ENCODE measurements at regions not wholly inside any gene's neighbourhood (a gene's known extent, or its start where the extent isn't known, plus 50 kb on each side); places are given as distances from the start of the nearest gene placed in this dataset.

DNA sequence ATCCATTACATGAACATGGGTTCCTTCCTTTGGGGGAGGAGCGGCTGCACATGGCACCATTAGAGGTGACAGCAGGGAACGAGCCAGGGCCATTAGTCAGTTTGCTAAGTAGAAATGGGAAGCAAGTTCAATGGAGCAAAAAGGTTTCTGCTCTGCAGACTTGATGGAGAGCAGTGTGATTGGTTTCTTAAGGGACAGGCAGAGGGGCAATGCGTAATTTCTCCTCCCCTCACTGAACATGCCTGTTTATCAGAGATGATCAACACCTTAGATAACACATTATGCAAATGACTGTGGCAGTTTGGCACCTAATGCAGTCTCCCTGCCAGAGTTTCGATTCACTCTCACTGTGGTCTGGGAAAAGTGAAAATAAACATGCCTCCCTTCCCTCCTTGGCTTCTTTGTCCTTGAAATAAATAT, 414.5 kb downstream of the STK39 start:
- no peaks in the 10 kb centered on the region for H3K27me3 ChIP-seq
- no peaks in the 10 kb centered on the region for H3K4me1 ChIP-seq
- no peak for DNase-seq (ENCODE audit: low spot score)
- TF ChIP-seq, protein P1, sequence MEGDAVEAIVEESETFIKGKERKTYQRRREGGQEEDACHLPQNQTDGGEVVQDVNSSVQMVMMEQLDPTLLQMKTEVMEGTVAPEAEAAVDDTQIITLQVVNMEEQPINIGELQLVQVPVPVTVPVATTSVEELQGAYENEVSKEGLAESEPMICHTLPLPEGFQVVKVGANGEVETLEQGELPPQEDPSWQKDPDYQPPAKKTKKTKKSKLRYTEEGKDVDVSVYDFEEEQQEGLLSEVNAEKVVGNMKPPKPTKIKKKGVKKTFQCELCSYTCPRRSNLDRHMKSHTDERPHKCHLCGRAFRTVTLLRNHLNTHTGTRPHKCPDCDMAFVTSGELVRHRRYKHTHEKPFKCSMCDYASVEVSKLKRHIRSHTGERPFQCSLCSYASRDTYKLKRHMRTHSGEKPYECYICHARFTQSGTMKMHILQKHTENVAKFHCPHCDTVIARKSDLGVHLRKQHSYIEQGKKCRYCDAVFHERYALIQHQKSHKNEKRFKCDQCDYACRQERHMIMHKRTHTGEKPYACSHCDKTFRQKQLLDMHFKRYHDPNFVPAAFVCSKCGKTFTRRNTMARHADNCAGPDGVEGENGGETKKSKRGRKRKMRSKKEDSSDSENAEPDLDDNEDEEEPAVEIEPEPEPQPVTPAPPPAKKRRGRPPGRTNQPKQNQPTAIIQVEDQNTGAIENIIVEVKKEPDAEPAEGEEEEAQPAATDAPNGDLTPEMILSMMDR (IDR thresholded peaks at IDR 0.05) = no peak
- H3K9me3 ChIP-seq = no peaks in the 10 kb centered on the region
- no peak overlapping the region for H3K4me3 ChIP-seq
- no peaks in the 10 kb centered on the region for H3K36me3 ChIP-seq
- H3K27ac ChIP-seq = no peak overlapping the region

DNA sequence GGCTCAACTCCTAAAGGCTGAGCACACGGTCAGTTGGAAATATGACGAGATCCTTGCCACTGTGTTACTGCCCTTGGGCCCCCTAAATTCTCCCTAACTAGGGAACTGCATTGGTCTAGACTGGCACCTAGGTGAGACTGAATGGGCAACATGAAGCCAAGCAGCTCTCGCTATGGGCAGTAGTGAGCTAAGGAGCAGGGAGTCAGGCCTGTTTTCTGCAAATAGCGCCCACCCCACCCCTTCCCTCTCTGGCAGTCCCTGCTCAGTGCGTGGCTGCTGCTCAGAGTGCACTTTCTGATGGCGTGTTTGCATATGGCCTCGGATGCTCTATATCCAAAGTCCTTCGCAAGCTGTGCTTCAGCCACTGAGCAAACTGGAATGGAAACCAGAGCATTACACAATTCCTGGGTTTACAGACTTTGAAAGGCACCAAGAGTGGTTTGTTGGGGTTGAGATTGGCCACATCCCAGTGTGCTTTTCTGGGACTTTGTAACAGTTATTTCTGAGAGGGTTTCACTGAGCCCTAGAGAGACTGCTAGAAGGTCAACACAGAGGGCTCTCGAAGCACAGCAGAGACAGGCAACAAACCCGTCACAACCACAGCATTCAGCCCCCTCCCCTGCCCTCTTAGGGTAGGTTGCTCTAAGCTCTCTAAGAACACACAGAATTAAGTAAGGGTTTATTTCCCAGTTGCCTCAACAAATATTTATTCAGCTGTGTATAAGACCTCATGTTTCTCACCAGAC, 419.9 kb downstream of the STK39 start:
- no peak overlapping the region for H3K4me3 ChIP-seq
- H3K27me3 ChIP-seq = no peaks in the 10 kb centered on the region
- H3K4me1 ChIP-seq = no peaks in the 10 kb centered on the region
- DNase-seq (ENCODE audit: low spot score) = no peak
- H3K36me3 ChIP-seq = no peaks in the 10 kb centered on the region
- no peaks in the 10 kb centered on the region for H3K9me3 ChIP-seq
- no peak overlapping the region for H3K27ac ChIP-seq
- TF ChIP-seq, protein P1 (IDR thresholded peaks at IDR 0.05) = no peak

DNA sequence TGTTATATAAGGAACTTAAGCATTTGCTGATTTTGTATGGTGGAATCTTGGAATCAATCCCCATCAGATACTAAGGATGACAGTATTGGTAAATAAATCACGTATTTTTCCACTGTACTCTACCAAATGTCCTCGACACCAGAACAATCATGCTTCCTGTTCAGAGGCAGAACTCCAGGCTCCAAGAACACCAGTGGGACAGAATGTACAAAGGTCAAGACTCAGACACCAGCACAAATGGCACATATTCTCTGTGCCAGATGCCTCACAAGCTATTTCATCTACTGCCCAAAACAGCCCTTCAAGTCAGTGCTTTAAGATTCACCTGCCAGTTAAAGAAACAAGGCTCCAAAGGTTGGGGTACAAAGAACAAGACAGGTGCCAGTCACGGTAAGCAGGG, 420.5 kb downstream of the STK39 start:
- no peak overlapping the region for H3K27ac ChIP-seq
- H3K9me3 ChIP-seq = no peaks in the 10 kb centered on the region
- H3K4me3 ChIP-seq = no peak overlapping the region
- no peaks in the 10 kb centered on the region for H3K36me3 ChIP-seq
- DNase-seq (ENCODE audit: low spot score) = no peak
- H3K27me3 ChIP-seq = no peaks in the 10 kb centered on the region
- H3K4me1 ChIP-seq = no peaks in the 10 kb centered on the region
- TF ChIP-seq, protein P1 (IDR thresholded peaks at IDR 0.05) = no peak

DNA sequence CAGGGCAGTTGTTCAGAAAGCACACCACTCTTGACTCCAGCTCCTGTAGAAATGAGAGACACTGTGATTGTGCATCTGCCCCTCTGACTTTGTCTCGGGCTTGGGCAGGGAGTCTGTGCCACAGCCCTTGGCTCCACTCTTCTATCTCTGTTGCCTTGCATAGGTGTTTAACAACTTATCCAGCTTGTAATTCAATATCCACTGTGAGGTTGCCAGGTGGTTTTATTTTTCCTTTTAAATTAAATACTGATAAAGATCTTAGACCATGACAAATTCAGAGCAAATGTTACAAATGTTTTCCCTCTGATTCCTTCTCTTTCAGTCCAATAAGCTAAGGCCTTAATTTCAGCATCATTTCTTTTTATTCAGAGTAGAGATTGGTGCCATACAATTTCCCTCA, 421.7 kb downstream of the STK39 start:
- Histone ChIP-seq H3K4me3 (no peak overlapping the region), H3K36me3 (no peaks in the 10 kb centered on the region), H3K4me1 (no peaks in the 10 kb centered on the region), H3K27me3 (no peaks in the 10 kb centered on the region), H3K27ac (no peak overlapping the region), H3K9me3 (no peaks in the 10 kb centered on the region)
- DNase-seq (ENCODE audit: low spot score) = no peak
- TF ChIP-seq, protein P1 (IDR thresholded peaks at IDR 0.05) = no peak

DNA sequence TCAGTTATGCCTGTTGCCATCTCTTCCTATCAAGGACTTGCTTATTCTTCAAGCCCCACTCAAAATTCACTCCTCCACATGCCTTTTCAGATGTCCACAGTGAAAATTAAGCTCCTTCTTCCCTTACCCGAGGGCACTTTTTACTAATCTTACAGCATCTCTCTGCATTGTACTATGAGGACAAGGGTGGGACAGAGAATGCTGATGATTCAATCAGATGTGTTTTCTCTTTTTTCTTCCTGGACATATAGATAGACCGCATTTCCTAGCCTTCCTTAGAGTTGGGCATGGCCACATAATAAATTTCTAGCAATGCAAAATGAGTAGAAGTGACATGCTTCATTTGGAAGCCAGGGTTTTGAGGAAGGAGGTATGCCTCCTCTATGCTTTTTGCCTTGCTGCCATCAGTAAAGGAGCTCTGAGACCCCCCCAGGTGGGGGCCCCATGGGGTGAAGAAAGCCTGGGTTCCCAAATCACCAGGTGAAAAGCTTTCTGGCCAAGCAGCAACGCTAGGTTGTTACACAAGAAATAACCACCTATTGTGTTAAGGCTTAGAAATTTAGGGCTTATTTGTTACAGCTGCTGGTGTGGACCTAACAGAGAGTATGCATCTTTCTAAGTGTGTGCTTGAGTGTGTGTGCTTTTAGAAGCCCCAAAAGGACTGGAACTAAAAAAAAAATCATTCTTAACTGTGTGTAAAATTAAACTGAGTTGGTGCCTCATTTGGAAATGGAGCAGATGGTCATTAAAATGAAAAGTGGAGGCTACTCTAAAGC, 424.5 kb downstream of the STK39 start:
- H3K36me3 ChIP-seq = no peaks in the 10 kb centered on the region
- no peaks in the 10 kb centered on the region for H3K9me3 ChIP-seq
- no peaks in the 10 kb centered on the region for H3K27me3 ChIP-seq
- H3K4me3 ChIP-seq = no peak overlapping the region
- TF ChIP-seq, protein P1 (IDR thresholded peaks at IDR 0.05) = no peak
- no peak for DNase-seq (ENCODE audit: low spot score)
- H3K4me1 ChIP-seq = no peaks in the 10 kb centered on the region
- H3K27ac ChIP-seq = no peak overlapping the region
